HCT116 (cell line): ENCODE measurements at regions not wholly inside any gene's neighbourhood (a gene's known extent, or its start where the extent isn't known, plus 50 kb on each side); places are given as distances from the start of the nearest gene placed in this dataset.

Experiments used
- ATAC-seq: fragments of 200-7000 bp; cut with Tn5 transposase; 2 replicates; pipeline ENCODE4 v1.9.1; 2020; ENCODE audit warnings: mild to moderate bottlenecking, moderate library complexity
- BruUV-seq: library from RNA; stranded (reverse); fragments of 400-500 nt; replicated peaks from 2 replicates; lab custom pipeline; 2021; lab: Mats Ljungman, UMichigan
- CTCF ChIA-PET: fragments of 300-600 bp; sonication (Branson Sonifier 250); formaldehyde crosslinking; loops from one replicate; lab custom pipeline; 2021; ENCODE audit warnings: antibody characterized with exemption; lab: Charles Lee
- POLR2A ChIA-PET: fragments of 300-600, 350-600 bp; sonication (Branson Sonifier 250); formaldehyde crosslinking; loops from one replicate; lab custom pipeline; 2021; ENCODE audit warnings: antibody characterized with exemption; lab: Charles Lee
- RAD21 ChIA-PET, 2 experiments: fragments of 300-600 bp; sonication (Branson Sonifier 250); formaldehyde crosslinking; loops; one replicate each; lab custom pipeline; 2023; ENCODE audit warnings: low total read pairs in 2 of 2; ENCODE audit not compliant: uncharacterized antibody in 2 of 2, unreplicated experiment in 2 of 2, low non-redundant PET in 1 of 2; lab: Charles Lee
- DNase-seq: peaks from one replicate; pipeline ENCODE4 v3.0.0-alpha.2; 2010; ENCODE audit warnings: low read depth, low spot score
- H2AFZ ChIP-seq: fragments of 200-600 bp; shearing (Covaris generic), sonication (generic); 2 replicates; pipeline ENCODE4 v1.6.1; 2017; ENCODE audit warnings: low read depth, mixed run types, mixed read lengths, antibody characterized with exemption, low read length; ENCODE audit not compliant: poor library complexity, severe bottlenecking
- H3K27ac ChIP-seq: 2 replicates; pipeline ENCODE4 v1.5.1; 2012; ENCODE audit warnings: low read depth, low read length
- H3K27me3 ChIP-seq: fragments of 200-600 bp; sonication (generic); 2 replicates; pipeline ENCODE4 v1.6.1; 2016; ENCODE audit warnings: mixed run types, low read length, mixed read lengths; ENCODE audit not compliant: insufficient read depth
- H3K36me3 ChIP-seq, 2 experiments: fragments of 200-500 bp in 1 of 2; fragments of 200-600 bp in 1 of 2; sonication (Bioruptor generic) in 1 of 2; sonication (generic) in 1 of 2; 2 replicates each; pipeline versions ENCODE4 v1.5.1 to v1.6.1; 2014 to 2016; ENCODE audit warnings: low read length in 2 of 2, inconsistent platforms in 1 of 2, mixed read lengths in 1 of 2, mixed run types in 1 of 2; ENCODE audit not compliant: insufficient read depth in 2 of 2, control insufficient read depth in 1 of 2
- H3K4me1 ChIP-seq, 2 experiments: fragments of 200-600 bp in 1 of 2; sonication (generic) in 1 of 2; 2 replicates each; pipeline versions ENCODE4 v1.5.1 to v1.6.1; 2012 to 2017; ENCODE audit warnings: low read length in 2 of 2, inconsistent platforms in 1 of 2, mild to moderate bottlenecking in 1 of 2, mixed read lengths in 1 of 2, mixed run types in 1 of 2, moderate library complexity in 1 of 2; ENCODE audit not compliant: insufficient read depth in 2 of 2, control insufficient read depth in 1 of 2
- H3K4me2 ChIP-seq: fragments of 200-600 bp; sonication (generic); 2 replicates; pipeline ENCODE4 v1.6.1; 2017; ENCODE audit warnings: mixed run types, low read length, mixed read lengths
- H3K4me3 ChIP-seq, 2 experiments: fragments of 200-600 bp in 1 of 2; sonication (generic) in 1 of 2; replicated peaks in 1 of 2; 2 replicates each; pipeline ENCODE4 v1.5.1; 2011 to 2016; ENCODE audit warnings: low read length in 2 of 2, control low read depth in 1 of 2, low read depth in 1 of 2, mild to moderate bottlenecking in 1 of 2, mixed read lengths in 1 of 2, mixed run types in 1 of 2
- H3K79me2 ChIP-seq: fragments of 200-600 bp; sonication (generic); 2 replicates; pipeline ENCODE4 v1.6.1; 2017; ENCODE audit warnings: mild to moderate bottlenecking, mixed run types, low read length, moderate library complexity, mixed read lengths; ENCODE audit not compliant: insufficient read depth
- H3K9ac ChIP-seq: fragments of 200-600 bp; sonication (generic); 2 replicates; pipeline ENCODE4 v1.6.1; 2016; ENCODE audit warnings: low read length, mixed read lengths
- H3K9me2 ChIP-seq: fragments of 200-600 bp; sonication (generic), shearing (Covaris generic); 2 replicates; pipeline ENCODE4 v1.6.1; 2017; ENCODE audit warnings: mixed run types, mild to moderate bottlenecking, moderate library complexity; ENCODE audit not compliant: insufficient read depth
- H3K9me3 ChIP-seq, 2 experiments: fragments of 200-500 bp in 1 of 2; fragments of 200-600 bp in 1 of 2; sonication (Bioruptor generic) in 1 of 2; sonication (generic) in 1 of 2; 2 replicates each; pipeline ENCODE4 v1.6.1; 2014 to 2017; ENCODE audit warnings: low read length in 2 of 2, mixed read lengths in 2 of 2, inconsistent platforms in 1 of 2, low read depth in 1 of 2, mild to moderate bottlenecking in 1 of 2, mixed run types in 1 of 2, moderate library complexity in 1 of 2; ENCODE audit not compliant: control insufficient read depth in 1 of 2, insufficient read depth in 1 of 2
- H4K20me1 ChIP-seq: fragments of 200-600 bp; sonication (generic), shearing (Covaris generic); 2 replicates; pipeline ENCODE4 v1.6.1; 2017; ENCODE audit warnings: mixed run types, mild to moderate bottlenecking, moderate library complexity; ENCODE audit not compliant: insufficient read depth
- ELF1 ChIP-seq: IDR thresholded peaks from 2 replicates; pipeline ENCODE4 v1.6.1; 2012; ENCODE audit warnings: low read depth, borderline replicate concordance
- EZH2 ChIP-seq: fragments of 200-600 bp; sonication (generic); IDR thresholded peaks from 2 replicates; pipeline ENCODE4 v1.6.1; 2017; ENCODE audit warnings: antibody characterized with exemption, mixed run types
- EZH2phosphoT487 ChIP-seq: fragments of 200-600 bp; IDR thresholded peaks from 2 replicates; pipeline ENCODE4 v1.6.1; 2018; ENCODE audit warnings: antibody characterized with exemption, borderline replicate concordance
- JUND ChIP-seq: IDR thresholded peaks from 2 replicates; pipeline ENCODE4 v1.6.1; 2012
- POLR2A ChIP-seq: IDR thresholded peaks from 2 replicates; pipeline ENCODE4 v1.7.0; 2011; ENCODE audit warnings: borderline replicate concordance; ENCODE audit not compliant: insufficient read depth, insufficient read length; ENCODE audit errors: extremely low read depth
- POLR2AphosphoS5 ChIP-seq: IDR thresholded peaks from 2 replicates; pipeline ENCODE4 v1.6.1; 2011; ENCODE audit warnings: mild to moderate bottlenecking, low read depth, low read length, moderate library complexity
- RAD21 ChIP-seq: IDR thresholded peaks from 2 replicates; pipeline ENCODE4 v1.6.1; 2012; ENCODE audit warnings: low read depth, mild to moderate bottlenecking
- SP1 ChIP-seq: IDR thresholded peaks from 2 replicates; pipeline ENCODE4 v1.6.1; 2012; ENCODE audit warnings: low read depth
- YY1 ChIP-seq: IDR thresholded peaks from 2 replicates; pipeline ENCODE4 v1.6.1; 2011; ENCODE audit warnings: low read length, low read depth, moderate library complexity, mild to moderate bottlenecking; ENCODE audit not compliant: insufficient replicate concordance; ENCODE audit errors: extremely low read depth
- intact Hi-C: fragments of 100-400 bp; cut with micrococcal nuclease; formaldehyde crosslinking; loops from 2 replicates; pipeline ENCODE4 v1.10.0; 2022
- TF ChIP-seq, protein P1 (sequence below): IDR thresholded peaks from 2 replicates; pipeline ENCODE4 v1.6.1; 2012; ENCODE audit warnings: low read depth
- TF ChIP-seq, protein P2 (sequence below): IDR thresholded peaks from 2 replicates; pipeline ENCODE4 v1.6.1; 2012

DNA sequence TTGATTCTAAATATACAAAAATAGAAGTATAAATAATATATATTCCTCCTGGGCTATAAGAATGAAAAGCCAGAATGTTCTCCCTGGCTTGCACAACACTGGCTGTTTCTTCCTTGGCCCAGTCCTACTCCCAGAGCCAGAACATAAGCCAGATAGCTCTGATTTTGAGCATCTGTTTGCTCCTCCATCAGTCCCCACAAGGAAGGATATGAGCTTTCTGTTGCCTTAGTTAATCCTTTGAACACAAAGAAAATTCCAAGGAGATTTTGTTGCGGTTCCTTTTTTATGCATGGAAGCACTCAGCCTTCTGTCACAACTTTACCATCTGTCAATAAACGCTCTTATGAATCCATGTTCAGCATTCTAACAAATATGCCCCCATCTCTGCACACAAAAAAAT, 361.8 kb downstream of the IPMK start:
- ATAC-seq, result no peak
- POLR2A ChIA-PET, result no interaction called here

More for the DNA sequence above, 361.8 kb downstream of the IPMK start:
- no TSS peak for BruUV-seq
- RAD21 ChIA-PET, result no interaction called here
- no peaks in the 10 kb centered on the region for H3K27me3 ChIP-seq
- intact Hi-C loops, result no loop called here
- H3K9me3 ChIP-seq, result peaks cover 0 to 6% of the 10 kb centered on the region in 2 experiments; a peak in 2 of 4 replicates
- no peak overlapping the region for H3K27ac ChIP-seq
- no peaks in the 10 kb centered on the region for H3K36me3 ChIP-seq
- H3K4me2 ChIP-seq, result no peak overlapping the region
- H3K9me2 ChIP-seq, result no peaks in the 10 kb centered on the region
- H3K79me2 ChIP-seq, result no peaks in the 10 kb centered on the region
- no peak for TF ChIP-seq SP1
- no peak for TF ChIP-seq RAD21
- TF ChIP-seq POLR2AphosphoS5, result no peak
- TF ChIP-seq YY1, result no peak
- no peak for TF ChIP-seq JUND
- TF ChIP-seq, protein P1, sequence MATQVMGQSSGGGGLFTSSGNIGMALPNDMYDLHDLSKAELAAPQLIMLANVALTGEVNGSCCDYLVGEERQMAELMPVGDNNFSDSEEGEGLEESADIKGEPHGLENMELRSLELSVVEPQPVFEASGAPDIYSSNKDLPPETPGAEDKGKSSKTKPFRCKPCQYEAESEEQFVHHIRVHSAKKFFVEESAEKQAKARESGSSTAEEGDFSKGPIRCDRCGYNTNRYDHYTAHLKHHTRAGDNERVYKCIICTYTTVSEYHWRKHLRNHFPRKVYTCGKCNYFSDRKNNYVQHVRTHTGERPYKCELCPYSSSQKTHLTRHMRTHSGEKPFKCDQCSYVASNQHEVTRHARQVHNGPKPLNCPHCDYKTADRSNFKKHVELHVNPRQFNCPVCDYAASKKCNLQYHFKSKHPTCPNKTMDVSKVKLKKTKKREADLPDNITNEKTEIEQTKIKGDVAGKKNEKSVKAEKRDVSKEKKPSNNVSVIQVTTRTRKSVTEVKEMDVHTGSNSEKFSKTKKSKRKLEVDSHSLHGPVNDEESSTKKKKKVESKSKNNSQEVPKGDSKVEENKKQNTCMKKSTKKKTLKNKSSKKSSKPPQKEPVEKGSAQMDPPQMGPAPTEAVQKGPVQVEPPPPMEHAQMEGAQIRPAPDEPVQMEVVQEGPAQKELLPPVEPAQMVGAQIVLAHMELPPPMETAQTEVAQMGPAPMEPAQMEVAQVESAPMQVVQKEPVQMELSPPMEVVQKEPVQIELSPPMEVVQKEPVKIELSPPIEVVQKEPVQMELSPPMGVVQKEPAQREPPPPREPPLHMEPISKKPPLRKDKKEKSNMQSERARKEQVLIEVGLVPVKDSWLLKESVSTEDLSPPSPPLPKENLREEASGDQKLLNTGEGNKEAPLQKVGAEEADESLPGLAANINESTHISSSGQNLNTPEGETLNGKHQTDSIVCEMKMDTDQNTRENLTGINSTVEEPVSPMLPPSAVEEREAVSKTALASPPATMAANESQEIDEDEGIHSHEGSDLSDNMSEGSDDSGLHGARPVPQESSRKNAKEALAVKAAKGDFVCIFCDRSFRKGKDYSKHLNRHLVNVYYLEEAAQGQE, result no peak
- no peak for TF ChIP-seq POLR2A
- TF ChIP-seq EZH2, result no peak
- TF ChIP-seq ELF1, result no peak
- TF ChIP-seq, protein P2, sequence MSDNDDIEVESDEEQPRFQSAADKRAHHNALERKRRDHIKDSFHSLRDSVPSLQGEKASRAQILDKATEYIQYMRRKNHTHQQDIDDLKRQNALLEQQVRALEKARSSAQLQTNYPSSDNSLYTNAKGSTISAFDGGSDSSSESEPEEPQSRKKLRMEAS, result no peak
- no peak for TF ChIP-seq EZH2phosphoT487
- no peak overlapping the region for H3K9ac ChIP-seq
- H3K4me1 ChIP-seq, result no peaks in the 10 kb centered on the region
- no peaks in the 10 kb centered on the region for H4K20me1 ChIP-seq
- no peak overlapping the region for H3K4me3 ChIP-seq
- no peak for DNase-seq
- CTCF ChIA-PET, result no interaction called here
- H2AFZ ChIP-seq, result no peak overlapping the region
